GM13977 (cell line): ENCODE measurements at regions not wholly inside any gene's neighbourhood (a gene's known extent, or its start where the extent isn't known, plus 50 kb on each side); places are given as distances from the start of the nearest gene placed in this dataset.
"Not testable (repeated sequence)": the region's sequence is repeated elsewhere in the genome, so short reads cannot be mapped to it uniquely, and the experiment has no call there.

ENCODE experiments used
- DNase-seq: peaks from one replicate; pipeline ENCODE4 v3.0.0; 2012; ENCODE audit warnings: low spot score
- CTCF ChIP-seq: IDR thresholded peaks from 2 replicates; pipeline ENCODE4 v1.5.1; 2012; ENCODE audit warnings: mild to moderate bottlenecking, control low read depth; ENCODE audit not compliant: insufficient read depth; ENCODE audit errors: extremely low read depth, missing control alignments
- in situ Hi-C: fragments of 300-500 bp; cut with MboI; formaldehyde crosslinking; loops from one replicate; pipeline ENCODE4 v1.12.0; 2022; ENCODE audit warnings: low sequenced_read_pairs, low pct_unique_long_range_greater_than_20kb, mixed read lengths, inconsistent platforms; ENCODE audit not compliant: unreplicated experiment

GRCh38 chr22:44645531-44645930 lies 56.5 kb upstream of the PRR5 start:
- no peak for DNase-seq
- in situ Hi-C loops, result loop anchor here (25.0 kb wide), 1 partner anchor 558 kb away; no protein-coding TSS in a partner anchor
- TF ChIP-seq CTCF, result no peak

- in situ Hi-C loops, result loop anchor here (25.0 kb wide), 1 partner anchor 558 kb away; no protein-coding TSS in a partner anchor
- DNase-seq, result no peak
- TF ChIP-seq CTCF, result no peak
Observed at GRCh38 chr22:44645083-44645482, 56.9 kb upstream of the PRR5 start.

- DNase-seq, result not testable (repeated sequence)
- in situ Hi-C loops, result loop anchor here (25.0 kb wide), 1 partner anchor 556 kb away; no protein-coding TSS in a partner anchor
Observed at GRCh38 chr22:44643526-44644101, 58.4 kb upstream of the PRR5 start.

- in situ Hi-C loops, result loop anchor here (25.0 kb wide), 1 partner anchor 555 kb away; no protein-coding TSS in a partner anchor
- TF ChIP-seq CTCF, result no peak
- DNase-seq, result no peak
Observed at GRCh38 chr22:44642096-44642644, 59.8 kb upstream of the PRR5 start.

- no peak for DNase-seq
- in situ Hi-C loops, result loop anchor here (25.0 kb wide), 1 partner anchor 553 kb away; no protein-coding TSS in a partner anchor
- no peak for TF ChIP-seq CTCF
Observed at GRCh38 chr22:44640618-44641155, 61.3 kb upstream of the PRR5 start.

- TF ChIP-seq CTCF, result no peak
- DNase-seq, result no peak
- in situ Hi-C loops, result loop anchor here (25.0 kb wide), 1 partner anchor 553 kb away; no protein-coding TSS in a partner anchor
Observed at GRCh38 chr22:44639891-44640617, 62.0 kb upstream of the PRR5 start.
